HCT116 (cell line): ENCODE measurements at regions not wholly inside any gene's neighbourhood (a gene's known extent, or its start where the extent isn't known, plus 50 kb on each side); places are given as distances from the start of the nearest gene placed in this dataset.

Experiments
- ATAC-seq: fragments of 200-7000 bp; cut with Tn5 transposase; 2 replicates; pipeline ENCODE4 v1.9.1; 2020; ENCODE audit warnings: mild to moderate bottlenecking, moderate library complexity
- BruUV-seq: library from RNA; stranded (reverse); fragments of 400-500 nt; replicated peaks from 2 replicates; lab custom pipeline; 2021; lab: Mats Ljungman, UMichigan
- CTCF ChIA-PET: fragments of 300-600 bp; sonication (Branson Sonifier 250); formaldehyde crosslinking; loops from one replicate; lab custom pipeline; 2021; ENCODE audit warnings: antibody characterized with exemption; lab: Charles Lee
- POLR2A ChIA-PET: fragments of 300-600, 350-600 bp; sonication (Branson Sonifier 250); formaldehyde crosslinking; loops from one replicate; lab custom pipeline; 2021; ENCODE audit warnings: antibody characterized with exemption; lab: Charles Lee
- RAD21 ChIA-PET, 2 experiments: fragments of 300-600 bp; sonication (Branson Sonifier 250); formaldehyde crosslinking; loops; one replicate each; lab custom pipeline; 2023; ENCODE audit warnings: low total read pairs in 2 of 2; ENCODE audit not compliant: uncharacterized antibody in 2 of 2, unreplicated experiment in 2 of 2, low non-redundant PET in 1 of 2; lab: Charles Lee
- DNase-seq: peaks from one replicate; pipeline ENCODE4 v3.0.0-alpha.2; 2010; ENCODE audit warnings: low read depth, low spot score
- H2AFZ ChIP-seq: fragments of 200-600 bp; shearing (Covaris generic), sonication (generic); 2 replicates; pipeline ENCODE4 v1.6.1; 2017; ENCODE audit warnings: low read depth, mixed run types, mixed read lengths, antibody characterized with exemption, low read length; ENCODE audit not compliant: poor library complexity, severe bottlenecking
- H3K27ac ChIP-seq: 2 replicates; pipeline ENCODE4 v1.5.1; 2012; ENCODE audit warnings: low read depth, low read length
- H3K27me3 ChIP-seq: fragments of 200-600 bp; sonication (generic); 2 replicates; pipeline ENCODE4 v1.6.1; 2016; ENCODE audit warnings: mixed run types, low read length, mixed read lengths; ENCODE audit not compliant: insufficient read depth
- H3K36me3 ChIP-seq, 2 experiments: fragments of 200-500 bp in 1 of 2; fragments of 200-600 bp in 1 of 2; sonication (Bioruptor generic) in 1 of 2; sonication (generic) in 1 of 2; 2 replicates each; pipeline versions ENCODE4 v1.5.1 to v1.6.1; 2014 to 2016; ENCODE audit warnings: low read length in 2 of 2, inconsistent platforms in 1 of 2, mixed read lengths in 1 of 2, mixed run types in 1 of 2; ENCODE audit not compliant: insufficient read depth in 2 of 2, control insufficient read depth in 1 of 2
- H3K4me1 ChIP-seq, 2 experiments: fragments of 200-600 bp in 1 of 2; sonication (generic) in 1 of 2; 2 replicates each; pipeline versions ENCODE4 v1.5.1 to v1.6.1; 2012 to 2017; ENCODE audit warnings: low read length in 2 of 2, inconsistent platforms in 1 of 2, mild to moderate bottlenecking in 1 of 2, mixed read lengths in 1 of 2, mixed run types in 1 of 2, moderate library complexity in 1 of 2; ENCODE audit not compliant: insufficient read depth in 2 of 2, control insufficient read depth in 1 of 2
- H3K4me2 ChIP-seq: fragments of 200-600 bp; sonication (generic); 2 replicates; pipeline ENCODE4 v1.6.1; 2017; ENCODE audit warnings: mixed run types, low read length, mixed read lengths
- H3K4me3 ChIP-seq, 2 experiments: fragments of 200-600 bp in 1 of 2; sonication (generic) in 1 of 2; replicated peaks in 1 of 2; 2 replicates each; pipeline ENCODE4 v1.5.1; 2011 to 2016; ENCODE audit warnings: low read length in 2 of 2, control low read depth in 1 of 2, low read depth in 1 of 2, mild to moderate bottlenecking in 1 of 2, mixed read lengths in 1 of 2, mixed run types in 1 of 2
- H3K79me2 ChIP-seq: fragments of 200-600 bp; sonication (generic); 2 replicates; pipeline ENCODE4 v1.6.1; 2017; ENCODE audit warnings: mild to moderate bottlenecking, mixed run types, low read length, moderate library complexity, mixed read lengths; ENCODE audit not compliant: insufficient read depth
- H3K9ac ChIP-seq: fragments of 200-600 bp; sonication (generic); 2 replicates; pipeline ENCODE4 v1.6.1; 2016; ENCODE audit warnings: low read length, mixed read lengths
- H3K9me2 ChIP-seq: fragments of 200-600 bp; sonication (generic), shearing (Covaris generic); 2 replicates; pipeline ENCODE4 v1.6.1; 2017; ENCODE audit warnings: mixed run types, mild to moderate bottlenecking, moderate library complexity; ENCODE audit not compliant: insufficient read depth
- H3K9me3 ChIP-seq, 2 experiments: fragments of 200-500 bp in 1 of 2; fragments of 200-600 bp in 1 of 2; sonication (Bioruptor generic) in 1 of 2; sonication (generic) in 1 of 2; 2 replicates each; pipeline ENCODE4 v1.6.1; 2014 to 2017; ENCODE audit warnings: low read length in 2 of 2, mixed read lengths in 2 of 2, inconsistent platforms in 1 of 2, low read depth in 1 of 2, mild to moderate bottlenecking in 1 of 2, mixed run types in 1 of 2, moderate library complexity in 1 of 2; ENCODE audit not compliant: control insufficient read depth in 1 of 2, insufficient read depth in 1 of 2
- H4K20me1 ChIP-seq: fragments of 200-600 bp; sonication (generic), shearing (Covaris generic); 2 replicates; pipeline ENCODE4 v1.6.1; 2017; ENCODE audit warnings: mixed run types, mild to moderate bottlenecking, moderate library complexity; ENCODE audit not compliant: insufficient read depth
- CBX3 ChIP-seq: IDR thresholded peaks from 2 replicates; pipeline ENCODE4 v1.6.1; 2012; ENCODE audit warnings: low read depth
- CEBPB ChIP-seq: IDR thresholded peaks from 2 replicates; pipeline ENCODE4 v1.6.1; 2012; ENCODE audit warnings: low read depth
- EGR1 ChIP-seq: IDR thresholded peaks from 2 replicates; pipeline ENCODE4 v1.6.1; 2012; ENCODE audit warnings: low read depth
- EZH2 ChIP-seq: fragments of 200-600 bp; sonication (generic); IDR thresholded peaks from 2 replicates; pipeline ENCODE4 v1.6.1; 2017; ENCODE audit warnings: antibody characterized with exemption, mixed run types
- FOSL1 ChIP-seq: IDR thresholded peaks from 2 replicates; pipeline ENCODE4 v1.6.1; 2012; ENCODE audit warnings: low read depth
- JUND ChIP-seq: IDR thresholded peaks from 2 replicates; pipeline ENCODE4 v1.6.1; 2012
- POLR2A ChIP-seq: IDR thresholded peaks from 2 replicates; pipeline ENCODE4 v1.7.0; 2011; ENCODE audit warnings: borderline replicate concordance; ENCODE audit not compliant: insufficient read depth, insufficient read length; ENCODE audit errors: extremely low read depth
- POLR2AphosphoS5 ChIP-seq: IDR thresholded peaks from 2 replicates; pipeline ENCODE4 v1.6.1; 2011; ENCODE audit warnings: mild to moderate bottlenecking, low read depth, low read length, moderate library complexity
- RAD21 ChIP-seq: IDR thresholded peaks from 2 replicates; pipeline ENCODE4 v1.6.1; 2012; ENCODE audit warnings: low read depth, mild to moderate bottlenecking
- SIN3A ChIP-seq: IDR thresholded peaks from 2 replicates; pipeline ENCODE4 v1.6.1; 2012; ENCODE audit warnings: low read depth
- SP1 ChIP-seq: IDR thresholded peaks from 2 replicates; pipeline ENCODE4 v1.6.1; 2012; ENCODE audit warnings: low read depth
- SRF ChIP-seq: IDR thresholded peaks from 2 replicates; pipeline ENCODE4 v1.6.1; 2012; ENCODE audit warnings: low read depth
- TCF7L2 ChIP-seq: IDR thresholded peaks from 2 replicates; pipeline ENCODE4 v1.7.0; 2011; ENCODE audit warnings: borderline replicate concordance, inconsistent platforms; ENCODE audit not compliant: insufficient read depth, insufficient read length; ENCODE audit errors: extremely low read depth
- YY1 ChIP-seq: IDR thresholded peaks from 2 replicates; pipeline ENCODE4 v1.6.1; 2011; ENCODE audit warnings: low read length, low read depth, moderate library complexity, mild to moderate bottlenecking; ENCODE audit not compliant: insufficient replicate concordance; ENCODE audit errors: extremely low read depth
- intact Hi-C: fragments of 100-400 bp; cut with micrococcal nuclease; formaldehyde crosslinking; loops from 2 replicates; pipeline ENCODE4 v1.10.0; 2022
- TF ChIP-seq, protein P1 (sequence below): IDR thresholded peaks from 2 replicates; pipeline ENCODE4 v1.6.1; 2012
- TF ChIP-seq, protein P2 (sequence below): IDR thresholded peaks from 2 replicates; pipeline ENCODE4 v1.6.1; 2012
- TF ChIP-seq, protein P3 (sequence below), 3 experiments: fragments of 200-600 bp in 1 of 3; sonication (generic) in 1 of 3; IDR thresholded peaks in 2 of 3; conservative IDR thresholded peaks in 1 of 3; 2 replicates each; pipeline ENCODE4 v1.5.1; 2012 to 2017; ENCODE audit warnings: low read depth in 2 of 3, low read length in 2 of 3, antibody characterized with exemption in 1 of 3, borderline replicate concordance in 1 of 3, control low read depth in 1 of 3, mild to moderate bottlenecking in 1 of 3, mixed read lengths in 1 of 3, mixed run types in 1 of 3, moderate library complexity in 1 of 3; ENCODE audit not compliant: insufficient read depth in 1 of 3
- TF ChIP-seq, protein P4 (sequence below): IDR thresholded peaks from 2 replicates; pipeline ENCODE4 v1.6.1; 2011; ENCODE audit warnings: mild to moderate bottlenecking, low read length, moderate library complexity; ENCODE audit not compliant: insufficient replicate concordance; ENCODE audit errors: extremely low read depth

DNA sequence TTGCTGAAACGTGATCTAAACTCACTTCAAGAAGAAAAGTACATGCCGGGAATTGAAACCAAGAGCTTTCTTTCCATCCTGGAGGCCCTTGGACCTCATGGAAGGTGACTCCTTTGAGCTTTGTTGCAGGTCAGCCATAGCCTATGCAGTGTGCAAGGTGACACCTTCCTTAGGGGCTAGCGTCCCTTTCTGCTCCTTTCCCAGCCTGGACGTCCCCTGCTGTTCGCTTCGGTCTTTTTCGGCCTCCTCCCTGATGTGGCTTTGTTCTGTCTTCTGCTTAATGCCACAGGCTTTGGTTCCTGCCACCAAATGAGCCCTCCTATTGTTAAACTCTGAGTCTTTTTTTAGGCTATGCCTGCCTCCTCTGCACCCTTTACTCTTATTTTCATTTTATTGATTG is 308.8 kb downstream of the BRINP2 start:
- H3K9me3 ChIP-seq: no peaks in the 10 kb centered on the region
- H3K27me3 ChIP-seq: peaks cover 22% of the 10 kb centered on the region; the same call in 1 of the 2 replicates
- no peak overlapping the region for H3K27ac ChIP-seq
- no peak overlapping the region for H3K4me2 ChIP-seq
- H3K4me1 ChIP-seq: no peaks in the 10 kb centered on the region
- H3K9me2 ChIP-seq: no peaks in the 10 kb centered on the region
- intact Hi-C loops: no loop called here
- POLR2A ChIA-PET: no interaction called here
- CTCF ChIA-PET: no interaction called here
- RAD21 ChIA-PET: no interaction called here
- no peak overlapping the region for H3K9ac ChIP-seq
- H2AFZ ChIP-seq: no peak overlapping the region
- no peak for TF ChIP-seq YY1
- TF ChIP-seq SIN3A: no peak
- TF ChIP-seq RAD21: no peak
- TF ChIP-seq POLR2A: no peak
- TF ChIP-seq, protein P1, sequence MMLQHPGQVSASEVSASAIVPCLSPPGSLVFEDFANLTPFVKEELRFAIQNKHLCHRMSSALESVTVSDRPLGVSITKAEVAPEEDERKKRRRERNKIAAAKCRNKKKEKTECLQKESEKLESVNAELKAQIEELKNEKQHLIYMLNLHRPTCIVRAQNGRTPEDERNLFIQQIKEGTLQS: no peak
- no peak for TF ChIP-seq TCF7L2
- TF ChIP-seq SRF: no peak
- TF ChIP-seq CEBPB: no peak
- no TSS peak for BruUV-seq
- DNase-seq: no peak
- no peaks in the 10 kb centered on the region for H3K36me3 ChIP-seq
- ATAC-seq: no peak
- H3K79me2 ChIP-seq: no peaks in the 10 kb centered on the region
- no peak overlapping the region for H3K4me3 ChIP-seq
- H4K20me1 ChIP-seq: no peaks in the 10 kb centered on the region

DNA sequence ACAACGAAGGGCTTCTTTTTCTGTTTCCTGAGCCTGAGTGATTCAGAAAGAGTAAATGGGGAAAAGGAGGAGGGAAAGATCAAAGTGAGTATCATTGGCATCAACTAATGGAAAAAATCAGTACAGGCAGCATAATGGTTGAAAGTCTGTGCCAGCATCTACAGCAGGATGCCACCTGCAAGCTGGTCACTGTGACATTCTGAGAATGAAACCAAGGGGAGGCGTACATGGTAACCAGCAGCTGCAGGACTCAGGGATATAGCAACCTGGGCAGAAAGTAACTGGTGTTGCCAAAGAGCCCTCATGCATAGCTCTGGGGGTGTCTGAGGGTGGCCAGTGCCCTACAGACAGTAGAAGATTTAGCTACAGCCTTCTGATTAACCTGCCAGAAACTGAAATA is 305.9 kb downstream of the BRINP2 start:
- Histone ChIP-seq H3K27me3 (peaks cover 12% of the 10 kb centered on the region; the same call in 1 of the 2 replicates), H3K27ac (no peak overlapping the region), H2AFZ (no peak overlapping the region), H3K79me2 (no peaks in the 10 kb centered on the region), H3K9ac (no peak overlapping the region), H3K36me3 (no peaks in the 10 kb centered on the region), H3K4me3 (no peak overlapping the region), H4K20me1 (no peaks in the 10 kb centered on the region), H3K9me2 (no peaks in the 10 kb centered on the region), H3K4me1 (no peaks in the 10 kb centered on the region), H3K9me3 (no peaks in the 10 kb centered on the region), H3K4me2 (no peak overlapping the region)
- DNase-seq (no peak), ATAC-seq (no peak)
- no TSS peak for BruUV-seq
- intact Hi-C loops: no loop called here
- RAD21 ChIA-PET: no interaction called here
- POLR2A ChIA-PET: no interaction called here
- CTCF ChIA-PET: no interaction called here
- TF ChIP-seq SIN3A (no peak), SRF (no peak), CBX3 (no peak), EGR1 (no peak), EZH2 (no peak), POLR2A (no peak), FOSL1 (no peak), TCF7L2 (no peak), RAD21 (no peak), JUND (no peak), POLR2AphosphoS5 (no peak), SP1 (no peak)
- TF ChIP-seq, protein P1: no peak
- TF ChIP-seq, protein P2, sequence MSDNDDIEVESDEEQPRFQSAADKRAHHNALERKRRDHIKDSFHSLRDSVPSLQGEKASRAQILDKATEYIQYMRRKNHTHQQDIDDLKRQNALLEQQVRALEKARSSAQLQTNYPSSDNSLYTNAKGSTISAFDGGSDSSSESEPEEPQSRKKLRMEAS: no peak
- TF ChIP-seq, protein P3, sequence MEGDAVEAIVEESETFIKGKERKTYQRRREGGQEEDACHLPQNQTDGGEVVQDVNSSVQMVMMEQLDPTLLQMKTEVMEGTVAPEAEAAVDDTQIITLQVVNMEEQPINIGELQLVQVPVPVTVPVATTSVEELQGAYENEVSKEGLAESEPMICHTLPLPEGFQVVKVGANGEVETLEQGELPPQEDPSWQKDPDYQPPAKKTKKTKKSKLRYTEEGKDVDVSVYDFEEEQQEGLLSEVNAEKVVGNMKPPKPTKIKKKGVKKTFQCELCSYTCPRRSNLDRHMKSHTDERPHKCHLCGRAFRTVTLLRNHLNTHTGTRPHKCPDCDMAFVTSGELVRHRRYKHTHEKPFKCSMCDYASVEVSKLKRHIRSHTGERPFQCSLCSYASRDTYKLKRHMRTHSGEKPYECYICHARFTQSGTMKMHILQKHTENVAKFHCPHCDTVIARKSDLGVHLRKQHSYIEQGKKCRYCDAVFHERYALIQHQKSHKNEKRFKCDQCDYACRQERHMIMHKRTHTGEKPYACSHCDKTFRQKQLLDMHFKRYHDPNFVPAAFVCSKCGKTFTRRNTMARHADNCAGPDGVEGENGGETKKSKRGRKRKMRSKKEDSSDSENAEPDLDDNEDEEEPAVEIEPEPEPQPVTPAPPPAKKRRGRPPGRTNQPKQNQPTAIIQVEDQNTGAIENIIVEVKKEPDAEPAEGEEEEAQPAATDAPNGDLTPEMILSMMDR (IDR thresholded peaks at IDR 0.05 in 2 of 3, conservative IDR thresholded peaks at IDR 0.05 in 1 of 3; ENCODE audit: borderline replicate concordance in 1 of 3, insufficient read depth in 1 of 3, low read depth in 2 of 3, low read length in 2 of 3): no peak
- TF ChIP-seq, protein P4, sequence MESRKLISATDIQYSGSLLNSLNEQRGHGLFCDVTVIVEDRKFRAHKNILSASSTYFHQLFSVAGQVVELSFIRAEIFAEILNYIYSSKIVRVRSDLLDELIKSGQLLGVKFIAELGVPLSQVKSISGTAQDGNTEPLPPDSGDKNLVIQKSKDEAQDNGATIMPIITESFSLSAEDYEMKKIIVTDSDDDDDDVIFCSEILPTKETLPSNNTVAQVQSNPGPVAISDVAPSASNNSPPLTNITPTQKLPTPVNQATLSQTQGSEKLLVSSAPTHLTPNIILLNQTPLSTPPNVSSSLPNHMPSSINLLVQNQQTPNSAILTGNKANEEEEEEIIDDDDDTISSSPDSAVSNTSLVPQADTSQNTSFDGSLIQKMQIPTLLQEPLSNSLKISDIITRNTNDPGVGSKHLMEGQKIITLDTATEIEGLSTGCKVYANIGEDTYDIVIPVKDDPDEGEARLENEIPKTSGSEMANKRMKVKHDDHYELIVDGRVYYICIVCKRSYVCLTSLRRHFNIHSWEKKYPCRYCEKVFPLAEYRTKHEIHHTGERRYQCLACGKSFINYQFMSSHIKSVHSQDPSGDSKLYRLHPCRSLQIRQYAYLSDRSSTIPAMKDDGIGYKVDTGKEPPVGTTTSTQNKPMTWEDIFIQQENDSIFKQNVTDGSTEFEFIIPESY: no peak
